ENCODE measurements at regions not wholly inside any gene's neighbourhood (a gene's known extent, or its start where the extent isn't known, plus 50 kb on each side); places are given as distances from the start of the nearest gene placed in this dataset.
"Not testable (repeated sequence)": the region's sequence is repeated elsewhere in the genome, so short reads cannot be mapped to it uniquely, and the experiment has no call there.

- no peak for TF ChIP-seq TAF1 (IDR thresholded peaks at IDR 0.05; ENCODE audit: borderline replicate concordance, low read depth, low read length)
- no peak for TF ChIP-seq POLR2AphosphoS5 (IDR thresholded peaks at IDR 0.05; ENCODE audit: low read depth, low read length)
- TF ChIP-seq POLR2A (IDR thresholded peaks at IDR 0.05; ENCODE audit: low read depth, low read length), result no peak
- no peak for FAIRE-seq
- no peak for DNase-seq (ENCODE audit: insufficient read length)
Observed at GRCh38 chr12:90576707-90577106, 378.3 kb downstream of the CCER1 start.

- FAIRE-seq (no peak), DNase-seq (ENCODE audit: insufficient read length) (no peak)
- no peak for TF ChIP-seq POLR2AphosphoS5 (IDR thresholded peaks at IDR 0.05; ENCODE audit: low read depth, low read length)
- no peak for TF ChIP-seq POLR2A (IDR thresholded peaks at IDR 0.05; ENCODE audit: low read depth, low read length)
- no peak for TF ChIP-seq TAF1 (IDR thresholded peaks at IDR 0.05; ENCODE audit: borderline replicate concordance, low read depth, low read length)
Observed at GRCh38 chr12:90575995-90576394, 379.0 kb downstream of the CCER1 start.

GRCh38 chr12:90574676-90575075 is 380.3 kb downstream of the CCER1 start:
- DNase-seq (ENCODE audit: insufficient read length), result no peak
- TF ChIP-seq TAF1 (IDR thresholded peaks at IDR 0.05; ENCODE audit: borderline replicate concordance, low read depth, low read length), result no peak
- TF ChIP-seq POLR2A (IDR thresholded peaks at IDR 0.05; ENCODE audit: low read depth, low read length), result no peak
- no peak for TF ChIP-seq POLR2AphosphoS5 (IDR thresholded peaks at IDR 0.05; ENCODE audit: low read depth, low read length)
- no peak for FAIRE-seq

- TF ChIP-seq TAF1 (IDR thresholded peaks at IDR 0.05; ENCODE audit: borderline replicate concordance, low read depth, low read length) (no peak), POLR2A (IDR thresholded peaks at IDR 0.05; ENCODE audit: low read depth, low read length) (no peak), POLR2AphosphoS5 (IDR thresholded peaks at IDR 0.05; ENCODE audit: low read depth, low read length) (no peak)
- FAIRE-seq (no peak), DNase-seq (ENCODE audit: insufficient read length) (no peak)
Observed at GRCh38 chr12:90572778-90573177, 382.2 kb downstream of the CCER1 start.

- DNase-seq (ENCODE audit: insufficient read length) (no peak), FAIRE-seq (no peak)
Observed at GRCh38 chr12:90569685-90570084, 385.3 kb downstream of the CCER1 start.

GRCh38 chr12:90562671-90563070 is 392.3 kb downstream of the CCER1 start:
- no peak for TF ChIP-seq TAF1 (IDR thresholded peaks at IDR 0.05; ENCODE audit: borderline replicate concordance, low read depth, low read length)
- no peak for TF ChIP-seq POLR2A (IDR thresholded peaks at IDR 0.05; ENCODE audit: low read depth, low read length)
- TF ChIP-seq POLR2AphosphoS5 (IDR thresholded peaks at IDR 0.05; ENCODE audit: low read depth, low read length), result no peak
- FAIRE-seq (no peak), DNase-seq (ENCODE audit: insufficient read length) (no peak)

More at GRCh38 chr12:90569685-90570084, 385.3 kb downstream of the CCER1 start:
- TF ChIP-seq POLR2A (IDR thresholded peaks at IDR 0.05; ENCODE audit: low read depth, low read length) (no peak), POLR2AphosphoS5 (IDR thresholded peaks at IDR 0.05; ENCODE audit: low read depth, low read length) (no peak), TAF1 (IDR thresholded peaks at IDR 0.05; ENCODE audit: borderline replicate concordance, low read depth, low read length) (no peak)

GRCh38 chr12:90548595-90548994 is 406.4 kb downstream of the CCER1 start:
- DNase-seq (ENCODE audit: insufficient read length) (no peak), FAIRE-seq (no peak)
- TF ChIP-seq POLR2A (IDR thresholded peaks at IDR 0.05; ENCODE audit: low read depth, low read length) (no peak), POLR2AphosphoS5 (IDR thresholded peaks at IDR 0.05; ENCODE audit: low read depth, low read length) (no peak), TAF1 (IDR thresholded peaks at IDR 0.05; ENCODE audit: borderline replicate concordance, low read depth, low read length) (no peak)

- FAIRE-seq (no peak), DNase-seq (ENCODE audit: insufficient read length) (no peak)
- TF ChIP-seq POLR2AphosphoS5 (IDR thresholded peaks at IDR 0.05; ENCODE audit: low read depth, low read length), result no peak
- no peak for TF ChIP-seq TAF1 (IDR thresholded peaks at IDR 0.05; ENCODE audit: borderline replicate concordance, low read depth, low read length)
- no peak for TF ChIP-seq POLR2A (IDR thresholded peaks at IDR 0.05; ENCODE audit: low read depth, low read length)
Observed at GRCh38 chr12:90546511-90546910, 408.5 kb downstream of the CCER1 start.

GRCh38 chr12:90543841-90544240 is 411.1 kb downstream of the CCER1 start:
- TF ChIP-seq POLR2A (IDR thresholded peaks at IDR 0.05; ENCODE audit: low read depth, low read length) (no peak), POLR2AphosphoS5 (IDR thresholded peaks at IDR 0.05; ENCODE audit: low read depth, low read length) (no peak)
- FAIRE-seq, result no peak
- no peak for DNase-seq (ENCODE audit: insufficient read length)

- FAIRE-seq (no peak), DNase-seq (ENCODE audit: insufficient read length) (no peak)
- no peak for TF ChIP-seq POLR2AphosphoS5 (IDR thresholded peaks at IDR 0.05; ENCODE audit: low read depth, low read length)
- TF ChIP-seq POLR2A (IDR thresholded peaks at IDR 0.05; ENCODE audit: low read depth, low read length), result no peak
- no peak for TF ChIP-seq TAF1 (IDR thresholded peaks at IDR 0.05; ENCODE audit: borderline replicate concordance, low read depth, low read length)
Observed at GRCh38 chr12:90543374-90543773, 411.6 kb downstream of the CCER1 start.

- not testable (repeated sequence) for DNase-seq (ENCODE audit: insufficient read length)
- FAIRE-seq, result peak; percentile 40
Observed at GRCh38 chr12:90542852-90543251, 412.1 kb downstream of the CCER1 start.

GRCh38 chr12:90533828-90534227 is 421.1 kb downstream of the CCER1 start:
- not testable (repeated sequence) for DNase-seq (ENCODE audit: insufficient read length); FAIRE-seq

- FAIRE-seq (no peak), DNase-seq (ENCODE audit: insufficient read length) (no peak)
- TF ChIP-seq TAF1 (IDR thresholded peaks at IDR 0.05; ENCODE audit: borderline replicate concordance, low read depth, low read length) (no peak), POLR2A (IDR thresholded peaks at IDR 0.05; ENCODE audit: low read depth, low read length) (no peak), POLR2AphosphoS5 (IDR thresholded peaks at IDR 0.05; ENCODE audit: low read depth, low read length) (no peak)
Observed at GRCh38 chr12:90520002-90520734, 434.8 kb downstream of the CCER1 start.
